ENCODE measurements at regions not wholly inside any gene's neighbourhood (a gene's known extent, or its start where the extent isn't known, plus 50 kb on each side); places are given as distances from the start of the nearest gene placed in this dataset.

GRCh38 chr16:54425681-54426552 lies 139.3 kb upstream of the IRX3 start:
- DNase-seq (ENCODE audit: low read depth in 4 of 4, low spot score in 3 of 4), result no peak

- no peak for DNase-seq (ENCODE audit: low read depth in 4 of 4, low spot score in 3 of 4)
These were observed 138.5 kb upstream of the IRX3 start for GRCh38 chr16:54425068-54425467.

GRCh38 chr16:54424043-54424451 lies 137.5 kb upstream of the IRX3 start:
- no peak for DNase-seq (ENCODE audit: low read depth in 4 of 4, low spot score in 3 of 4)

GRCh38 chr16:54422569-54422978 lies 136.0 kb upstream of the IRX3 start:
- DNase-seq (ENCODE audit: low read depth in 4 of 4, low spot score in 3 of 4), result no peak

GRCh38 chr16:54422159-54422558 lies 135.6 kb upstream of the IRX3 start:
- no peak for DNase-seq (ENCODE audit: low read depth in 4 of 4, low spot score in 3 of 4)

GRCh38 chr16:54421220-54421619 lies 134.6 kb upstream of the IRX3 start:
- no peak for DNase-seq (ENCODE audit: low read depth in 4 of 4, low spot score in 3 of 4)

GRCh38 chr16:54418903-54419302 lies 132.3 kb upstream of the IRX3 start:
- DNase-seq (ENCODE audit: low read depth in 4 of 4, low spot score in 3 of 4), result no peak

GRCh38 chr16:54417384-54417783 lies 130.8 kb upstream of the IRX3 start:
- no peak for DNase-seq (ENCODE audit: low read depth in 4 of 4, low spot score in 3 of 4)

- no peak for DNase-seq (ENCODE audit: low read depth in 4 of 4, low spot score in 3 of 4)
These were observed 128.1 kb upstream of the IRX3 start for GRCh38 chr16:54414671-54415070.

GRCh38 chr16:54412777-54413455 lies 126.3 kb upstream of the IRX3 start:
- DNase-seq (ENCODE audit: low read depth in 4 of 4, low spot score in 3 of 4), result no peak

- DNase-seq (ENCODE audit: low read depth in 4 of 4, low spot score in 3 of 4), result no peak
These were observed 125.5 kb upstream of the IRX3 start for GRCh38 chr16:54412037-54412436.

GRCh38 chr16:54411544-54411943 lies 125.0 kb upstream of the IRX3 start:
- no peak for DNase-seq (ENCODE audit: low read depth in 4 of 4, low spot score in 3 of 4)

GRCh38 chr16:54409982-54410381 lies 123.4 kb upstream of the IRX3 start:
- DNase-seq (ENCODE audit: low read depth in 4 of 4, low spot score in 3 of 4), result no peak

GRCh38 chr16:54407596-54407995 lies 121.0 kb upstream of the IRX3 start:
- DNase-seq (ENCODE audit: low read depth in 4 of 4, low spot score in 3 of 4), result no peak

GRCh38 chr16:54405478-54405877 lies 118.9 kb upstream of the IRX3 start:
- DNase-seq (ENCODE audit: low read depth in 4 of 4, low spot score in 3 of 4), result no peak

- DNase-seq (ENCODE audit: low read depth in 4 of 4, low spot score in 3 of 4), result no peak
These were observed 117.0 kb upstream of the IRX3 start for GRCh38 chr16:54403580-54403979.

GRCh38 chr16:54402873-54403272 lies 116.3 kb upstream of the IRX3 start:
- no peak for DNase-seq (ENCODE audit: low read depth in 4 of 4, low spot score in 3 of 4)

GRCh38 chr16:54402270-54402669 lies 115.7 kb upstream of the IRX3 start:
- DNase-seq (ENCODE audit: low read depth in 4 of 4, low spot score in 3 of 4), result no peak

GRCh38 chr16:54400261-54400660 lies 113.7 kb upstream of the IRX3 start:
- DNase-seq (ENCODE audit: low read depth in 4 of 4, low spot score in 3 of 4), result no peak

GRCh38 chr16:54398986-54399385 lies 112.4 kb upstream of the IRX3 start:
- DNase-seq (ENCODE audit: low read depth in 4 of 4, low spot score in 3 of 4), result no peak

GRCh38 chr16:54397838-54398237 lies 111.3 kb upstream of the IRX3 start:
- DNase-seq (ENCODE audit: low read depth in 4 of 4, low spot score in 3 of 4), result no peak

- DNase-seq (ENCODE audit: low read depth in 4 of 4, low spot score in 3 of 4), result no peak
These were observed 110.7 kb upstream of the IRX3 start for GRCh38 chr16:54397190-54397835.
